Left colon (tissue), 2 donors: ENCODE measurements at regions not wholly inside any gene's neighbourhood (a gene's known extent, or its start where the extent isn't known, plus 50 kb on each side); places are given as distances from the start of the nearest gene placed in this dataset.

Experiments used
- ATAC-seq: fragments of 200-7000 bp; cut with Tn5 transposase; one replicate; pipeline ENCODE4 v1.9.1; 2020; ENCODE audit warnings: mild to moderate bottlenecking, moderate library complexity
- DNase-seq, 2 donors: peaks; one replicate each; pipeline ENCODE4 v3.0.0-alpha.2; 2020
- intact Hi-C, 2 donors: fragments of 100-400 bp; cut with DNase I in 1 of 2; cut with micrococcal nuclease in 1 of 2; formaldehyde crosslinking; loops; one replicate each; pipeline versions ENCODE4 v1.11.2 to v1.14.0; 2022; cut with DNase I, micrococcal nuclease
- donor health status: DM: no; HTN: no; CAD: no.
- donor health status: DM: yes; HTN: yes; CAD: no.

DNA sequence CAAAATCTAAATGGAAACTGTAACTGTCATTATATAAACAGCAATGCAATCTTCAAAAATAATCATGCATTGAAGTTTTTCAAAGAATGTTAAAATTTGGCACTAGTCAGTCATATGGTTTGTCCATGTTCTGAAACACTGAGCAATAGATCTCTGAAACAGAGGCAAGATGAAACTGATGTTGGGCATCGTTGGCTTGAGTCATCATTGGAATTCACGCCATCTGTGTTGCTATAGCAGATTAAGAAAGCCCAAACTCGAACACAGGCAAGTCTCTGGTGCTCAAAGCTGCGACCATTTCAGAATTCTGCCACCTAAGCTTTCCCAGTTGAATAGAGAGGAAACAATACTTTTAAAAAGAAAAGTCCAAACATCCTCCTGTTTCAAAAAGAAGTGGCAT, 114.1 kb upstream of the PPARGC1A start:
- ATAC-seq (no peak), DNase-seq (no peak)
- intact Hi-C loops: no loop called here

DNA sequence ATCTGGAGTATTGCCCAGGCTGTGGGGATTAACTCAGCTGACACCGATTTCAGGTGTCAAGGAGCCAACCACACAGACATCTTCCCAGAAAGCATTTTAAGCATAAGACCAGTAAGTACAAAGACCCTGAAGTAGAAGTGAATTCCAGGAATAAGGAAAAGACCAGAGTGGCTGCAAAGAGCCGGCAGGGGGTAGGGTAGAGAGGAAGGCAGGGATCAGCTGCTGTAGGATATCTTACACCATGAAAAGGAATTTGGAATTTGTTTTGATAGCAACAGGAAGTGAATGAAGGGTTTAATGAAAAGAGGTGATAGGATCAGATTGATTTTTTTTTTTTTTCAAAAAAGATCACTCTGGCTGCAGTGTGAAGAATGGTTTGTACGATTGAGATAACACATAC, 113.6 kb upstream of the PPARGC1A start:
- intact Hi-C loops: no loop called here
- DNase-seq (no peak), ATAC-seq (no peak)

DNA sequence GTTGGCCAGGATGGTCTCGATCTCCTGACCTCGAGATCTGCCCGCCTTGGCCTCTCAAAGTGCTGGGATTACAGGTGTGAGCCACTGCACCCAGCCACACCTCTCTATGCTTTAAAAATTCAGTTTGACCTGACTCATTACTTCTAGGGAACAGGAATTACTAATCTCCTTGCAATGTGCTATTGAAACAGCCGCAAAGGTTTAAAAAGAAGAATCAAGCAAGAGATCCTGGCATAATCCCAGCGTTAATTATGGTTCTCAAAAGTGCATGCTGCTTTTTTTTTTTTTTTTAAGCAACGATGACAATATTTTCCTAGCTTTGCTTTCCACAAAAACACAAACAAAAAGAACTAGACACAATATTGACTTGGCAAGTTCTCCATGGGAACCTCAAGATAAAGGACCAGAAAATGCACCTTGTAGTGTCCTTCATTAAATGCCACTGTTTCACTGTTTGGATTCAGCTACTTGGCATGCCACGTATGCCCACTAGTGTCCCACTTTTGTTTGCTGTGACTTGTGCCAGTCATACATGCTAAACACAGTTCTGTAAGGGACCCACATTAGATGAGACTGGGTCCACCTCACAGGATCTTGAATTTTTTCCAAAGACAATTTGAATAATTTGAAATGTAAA, 112.6 kb upstream of the PPARGC1A start:
- intact Hi-C loops: no loop called here
- ATAC-seq (no peak), DNase-seq (no peak)

DNA sequence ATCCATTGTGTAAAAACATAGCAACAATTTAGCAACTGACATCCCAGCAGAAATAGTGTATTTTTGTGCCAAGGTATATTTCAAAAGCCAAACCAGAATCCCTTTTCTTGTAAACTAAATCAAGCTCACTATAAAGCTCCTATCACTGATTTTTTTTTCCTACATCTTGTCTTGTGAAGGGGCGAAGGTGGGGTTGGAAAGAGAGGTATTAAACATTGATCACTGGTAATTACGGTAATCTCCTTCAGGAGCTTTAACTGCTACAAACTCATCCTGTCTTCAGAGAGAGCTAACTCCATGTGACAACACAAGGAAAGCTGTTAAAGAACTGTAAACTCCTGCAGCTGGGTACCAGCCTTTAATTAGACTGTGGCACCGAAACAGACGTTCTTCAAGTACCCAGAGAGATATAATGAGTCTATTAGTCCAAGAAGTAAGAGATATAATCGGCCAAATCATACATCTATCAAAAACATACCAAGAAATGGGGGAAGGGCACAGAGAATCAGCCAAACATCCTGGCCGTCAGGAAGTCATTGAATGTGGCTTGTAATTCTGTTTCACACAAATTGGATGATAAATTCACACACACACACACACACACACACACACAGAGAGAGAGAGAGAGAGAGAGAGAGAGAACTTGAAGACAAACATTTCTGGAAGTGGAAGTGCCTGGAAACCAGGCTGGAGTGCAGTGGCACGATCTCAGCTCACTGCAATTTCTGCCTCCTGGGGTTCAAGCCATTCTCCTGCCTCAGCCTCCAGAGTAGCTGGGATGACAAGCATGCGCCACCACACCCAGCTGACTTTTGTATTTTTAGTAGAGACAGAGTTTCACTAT, 111.9 kb upstream of the PPARGC1A start:
- ATAC-seq (no peak), DNase-seq (no peak)
- intact Hi-C loops: no loop called here

DNA sequence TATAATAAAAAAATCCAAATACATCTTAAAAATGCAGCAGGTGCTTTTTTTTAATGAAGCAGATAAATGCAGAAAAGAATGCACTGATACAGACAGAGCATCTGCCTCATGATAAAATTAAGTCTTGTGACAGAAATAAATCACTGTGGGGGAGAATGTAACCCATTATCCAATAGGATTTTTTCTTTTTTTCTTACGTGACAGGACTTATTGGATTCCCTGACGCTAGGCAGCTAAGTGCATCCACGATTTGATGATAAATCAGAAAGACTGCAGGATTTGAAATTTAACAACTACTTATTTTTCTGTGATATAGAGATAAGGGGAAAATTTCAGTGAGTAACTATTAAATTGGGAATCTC, 110.6 kb upstream of the PPARGC1A start:
- DNase-seq (no peak), ATAC-seq (no peak)
- intact Hi-C loops: no loop called here

DNA sequence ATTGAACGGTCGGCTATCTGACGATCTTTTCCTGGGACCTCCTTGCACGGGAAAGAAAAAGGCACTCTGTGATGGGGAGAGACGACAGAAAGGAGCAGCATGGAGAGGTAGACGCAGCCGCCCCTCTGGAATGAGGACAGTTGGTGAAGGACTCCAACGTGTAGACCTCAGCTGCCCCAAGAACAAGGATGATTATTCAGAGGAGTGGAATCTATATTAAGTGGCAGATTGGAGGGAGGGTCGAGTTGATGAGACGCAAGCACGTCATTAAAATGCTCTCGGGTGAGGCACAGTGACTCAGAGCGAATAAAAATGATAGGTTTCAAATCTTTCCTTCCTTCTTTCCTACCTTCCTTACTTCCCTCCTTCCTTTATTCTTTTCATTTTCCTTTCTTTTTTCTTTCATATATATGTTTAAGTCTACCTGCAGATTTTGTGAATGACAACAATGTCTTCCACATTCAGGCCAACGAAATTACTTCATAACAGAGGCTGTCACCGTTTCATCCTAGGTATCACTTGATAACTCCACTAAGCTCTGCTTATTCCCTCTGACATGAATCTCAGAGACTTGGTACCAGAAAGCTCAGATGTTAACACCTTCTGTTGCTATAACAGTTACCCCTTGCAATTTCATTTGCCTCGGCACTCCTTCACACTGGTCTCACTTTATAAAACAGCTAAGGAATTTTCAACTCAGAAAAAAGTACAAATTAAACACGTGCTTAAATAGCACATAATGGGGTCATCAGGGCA, 110.0 kb upstream of the PPARGC1A start:
- no peak for ATAC-seq
- intact Hi-C loops: no loop called here
- no peak for DNase-seq

DNA sequence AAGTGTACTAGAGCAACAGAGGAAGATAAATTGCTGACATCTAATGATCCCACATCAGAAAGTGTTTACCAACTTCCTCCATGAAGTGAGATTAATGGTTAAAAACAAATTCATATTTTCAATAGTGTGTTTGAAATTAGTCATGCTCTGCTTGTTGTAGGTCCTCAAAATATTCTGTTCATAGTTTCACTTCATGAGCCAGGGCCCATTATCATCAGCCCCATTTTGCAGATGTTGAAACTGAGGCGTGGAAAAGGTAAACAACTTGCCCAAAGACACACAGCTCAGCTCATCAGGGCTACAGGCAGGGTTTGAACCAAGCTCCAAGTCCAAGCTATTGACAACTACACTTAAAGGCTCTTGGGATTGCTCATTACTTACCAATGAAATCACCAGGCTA, 103.5 kb upstream of the PPARGC1A start:
- ATAC-seq (no peak), DNase-seq (no peak)
- intact Hi-C loops: no loop called here

DNA sequence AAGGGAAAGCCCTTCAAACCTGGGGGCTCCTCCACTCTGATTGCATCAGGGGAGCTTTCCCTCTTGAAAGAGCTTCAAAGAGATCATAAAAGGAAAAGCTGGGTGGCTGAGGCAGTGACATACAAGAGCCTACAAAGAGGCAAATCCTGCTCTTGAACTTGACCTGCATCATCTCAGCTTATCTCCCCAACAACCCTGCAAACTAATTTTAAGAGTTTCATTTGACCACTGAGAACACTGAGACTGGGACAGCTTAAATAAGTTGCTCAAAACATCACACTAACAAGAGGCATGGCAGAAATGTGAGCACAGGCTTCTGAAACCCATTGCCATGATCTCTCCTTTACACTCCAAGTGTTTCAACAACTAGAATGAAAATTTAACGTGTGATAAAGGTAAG, 101.6 kb upstream of the PPARGC1A start:
- ATAC-seq: no peak
- intact Hi-C loops: no loop called here
- no peak for DNase-seq

DNA sequence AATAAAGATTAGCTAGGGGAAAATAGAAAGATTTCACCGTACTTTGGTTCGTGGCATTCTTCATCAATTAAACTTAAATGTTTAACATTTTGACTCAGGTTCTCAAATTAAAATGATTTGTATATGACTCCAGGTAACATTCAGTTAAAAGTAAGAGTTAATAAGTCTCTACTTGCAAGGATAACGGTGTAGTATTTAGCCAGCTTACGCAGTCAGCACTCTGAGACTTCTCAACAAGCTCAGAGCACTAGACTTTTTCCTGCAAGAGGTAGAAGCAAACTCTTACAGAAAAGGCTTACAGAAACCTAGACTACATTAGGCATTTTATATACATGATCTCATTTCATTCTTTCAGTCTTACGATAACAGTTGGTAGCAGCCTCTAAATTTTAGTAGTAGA, 96.4 kb upstream of the PPARGC1A start:
- intact Hi-C loops: no loop called here
- ATAC-seq (no peak), DNase-seq (no peak)

DNA sequence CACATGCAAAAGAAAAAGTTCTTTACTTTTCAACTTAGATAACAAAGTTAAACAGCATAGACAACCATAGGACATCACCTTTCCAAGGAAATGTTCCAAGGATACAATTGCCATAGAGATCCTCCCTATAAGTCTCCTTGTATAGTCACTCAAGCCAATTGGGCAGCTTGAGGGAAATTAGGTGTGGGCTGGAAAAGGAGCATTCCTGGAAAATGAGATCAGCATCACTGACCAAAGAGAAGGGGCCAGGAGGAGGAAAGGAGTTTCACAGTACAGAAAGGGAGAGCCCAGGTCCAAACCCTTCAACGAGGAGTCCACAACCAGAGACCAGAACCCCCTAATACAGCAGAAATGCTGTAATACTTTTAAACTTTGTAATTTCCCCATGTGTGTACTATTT, 91.5 kb upstream of the PPARGC1A start:
- intact Hi-C loops: no loop called here
- ATAC-seq (no peak), DNase-seq (no peak)

DNA sequence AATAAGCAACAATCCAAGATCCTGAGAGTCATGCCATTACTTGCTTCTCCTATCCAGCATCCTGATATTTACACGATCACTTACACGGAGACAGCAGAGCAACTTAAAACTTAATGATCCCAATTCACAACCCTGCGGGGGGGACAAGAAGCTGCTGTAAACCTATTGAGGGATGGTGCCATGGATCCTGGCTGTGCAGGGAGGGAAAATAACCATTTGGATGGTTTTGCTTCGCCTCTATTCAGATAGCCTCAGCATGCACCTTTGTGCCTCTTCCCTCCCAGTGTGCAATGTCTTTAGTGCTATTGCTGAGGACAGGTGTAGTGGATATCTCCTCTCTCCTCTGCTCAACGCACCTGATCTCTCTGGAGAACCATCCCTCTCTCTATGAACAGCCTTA, 89.7 kb upstream of the PPARGC1A start:
- ATAC-seq (no peak), DNase-seq (no peak)
- intact Hi-C loops: no loop called here

DNA sequence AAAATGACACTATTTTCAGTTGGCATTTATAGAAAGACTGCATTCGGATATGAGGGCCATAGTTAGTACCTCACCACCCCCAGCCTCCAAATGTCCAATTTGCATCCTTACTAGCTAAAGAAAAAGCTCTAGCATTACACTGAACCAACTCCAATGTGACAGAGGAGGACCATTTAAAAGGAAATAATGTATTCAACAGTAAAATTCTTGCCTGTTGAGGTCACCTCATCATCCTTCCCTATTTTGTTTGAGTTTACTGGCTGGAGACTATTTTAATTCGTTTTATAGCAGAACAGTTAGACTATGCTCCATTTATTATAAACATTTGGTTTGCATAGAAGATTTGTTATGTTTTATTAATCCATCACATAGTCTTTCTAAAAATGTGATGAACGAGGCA, 88.2 kb upstream of the PPARGC1A start:
- ATAC-seq: no peak
- no peak for DNase-seq
- intact Hi-C loops: no loop called here

DNA sequence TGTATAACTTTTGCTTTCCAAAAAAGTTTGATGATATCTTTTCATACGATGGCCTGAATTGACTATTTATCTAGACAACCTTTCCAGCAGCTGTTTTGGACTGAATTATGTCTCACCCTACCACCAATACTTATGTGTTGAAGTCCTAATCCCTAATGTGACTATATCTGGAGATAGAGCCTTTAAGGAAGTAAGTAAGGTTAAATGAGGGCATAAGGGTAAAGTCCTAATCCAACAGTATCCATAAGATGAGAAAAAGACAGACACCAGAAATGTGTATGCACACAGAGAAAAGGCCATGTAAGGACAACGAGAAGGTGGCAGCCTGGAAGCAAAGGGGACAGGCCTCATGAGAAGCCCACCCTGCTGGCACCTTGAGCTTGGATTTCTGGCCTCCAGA, 86.6 kb upstream of the PPARGC1A start:
- ATAC-seq: peak; percentile 90
- no peak for DNase-seq
- intact Hi-C loops: no loop called here

DNA sequence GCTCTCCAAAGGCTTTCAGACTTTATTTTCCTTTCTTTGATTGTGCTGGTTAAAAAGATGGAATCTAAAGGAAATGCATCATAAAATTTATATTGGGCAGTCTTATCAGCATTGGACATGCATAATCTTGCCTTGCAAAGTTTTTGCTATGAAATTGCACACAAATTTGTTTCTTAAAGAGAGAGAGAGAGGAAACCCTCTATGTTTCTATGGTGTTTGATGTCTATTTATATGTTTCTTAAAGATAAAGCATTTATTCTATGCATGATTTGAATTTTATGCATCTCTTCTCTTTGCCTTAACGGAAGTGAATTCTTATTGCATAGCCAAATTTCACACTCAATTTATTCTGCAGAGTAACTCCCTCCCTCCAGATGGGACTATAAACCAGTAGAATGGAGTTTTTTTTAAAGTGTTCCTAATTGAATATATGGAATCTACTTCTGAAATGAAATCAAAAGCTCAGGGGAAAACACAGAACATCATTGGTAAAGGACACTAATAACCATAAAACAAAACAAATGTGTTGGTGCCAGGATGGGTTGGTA, 83.5 kb upstream of the PPARGC1A start:
- DNase-seq (no peak), ATAC-seq (no peak)
- intact Hi-C loops: no loop called here

DNA sequence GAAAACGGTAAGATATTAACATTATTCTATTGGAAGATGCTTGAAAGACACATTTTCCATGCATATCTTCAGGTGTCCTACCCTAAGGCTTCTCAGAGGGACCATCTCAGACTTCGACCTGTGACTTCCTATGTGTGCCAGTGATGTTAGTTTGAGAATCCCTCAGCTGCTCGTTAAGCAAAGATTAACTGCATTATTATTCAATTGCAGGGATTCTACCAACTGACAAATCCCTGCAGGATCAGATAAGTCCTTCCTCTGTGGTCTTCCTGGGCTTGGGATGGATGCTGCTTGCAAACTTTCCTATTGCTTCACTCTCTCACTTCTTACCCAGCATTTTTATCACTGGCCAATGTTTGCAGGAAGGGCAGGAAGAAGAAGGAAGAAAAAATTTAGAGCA, 83.0 kb upstream of the PPARGC1A start:
- DNase-seq (no peak), ATAC-seq (no peak)
- intact Hi-C loops: no loop called here

DNA sequence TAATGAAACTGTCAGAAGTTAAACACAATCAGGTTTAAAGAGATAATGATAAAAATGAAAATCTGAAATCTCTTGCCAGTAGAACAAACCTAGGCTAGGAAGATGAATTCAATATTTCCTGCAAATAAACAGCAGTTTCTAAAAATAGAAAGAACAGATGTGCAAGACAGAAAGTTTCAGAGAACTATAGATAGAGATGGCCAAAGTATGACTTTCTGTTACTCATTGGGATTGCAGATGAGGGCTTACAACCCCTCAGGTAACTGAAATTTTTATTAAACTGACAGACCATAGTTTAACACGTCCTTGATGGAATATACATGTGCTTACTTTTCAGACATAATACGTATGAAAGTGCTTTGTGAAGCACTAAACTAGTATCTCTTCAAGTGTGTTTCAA, 82.3 kb upstream of the PPARGC1A start:
- no peak for ATAC-seq
- intact Hi-C loops: no loop called here
- DNase-seq: no peak

DNA sequence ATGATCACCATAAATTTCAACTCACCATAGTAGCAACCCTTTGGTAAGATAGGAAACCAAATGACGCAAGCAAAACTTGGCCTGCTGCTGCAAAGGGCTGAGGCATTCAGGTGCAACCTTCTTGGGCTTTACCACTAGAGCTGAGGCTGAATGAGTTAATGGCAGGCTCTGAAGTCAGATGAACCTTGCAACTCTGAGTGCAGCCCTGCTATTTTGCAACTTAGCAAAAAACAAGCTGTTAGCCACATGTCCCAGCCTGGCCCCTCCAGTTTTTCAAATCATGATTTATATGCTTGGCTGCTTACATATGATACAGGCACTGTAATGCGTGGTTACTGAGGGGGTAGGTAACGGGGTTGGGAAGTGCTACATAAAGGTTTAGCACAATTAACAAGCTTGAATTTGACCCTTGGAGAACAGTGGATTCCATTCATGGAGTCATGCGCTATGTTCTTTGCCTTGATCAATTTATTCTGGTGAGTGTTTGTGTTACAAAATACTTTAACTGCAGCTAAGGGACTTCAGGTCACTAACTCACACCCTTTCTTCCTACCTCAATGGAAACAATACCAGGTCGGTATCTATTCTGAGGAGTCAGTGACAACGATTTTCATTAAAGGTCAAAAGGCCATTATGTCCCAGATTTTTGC, 80.5 kb upstream of the PPARGC1A start:
- intact Hi-C loops: no loop called here
- DNase-seq (no peak), ATAC-seq (no peak)

DNA sequence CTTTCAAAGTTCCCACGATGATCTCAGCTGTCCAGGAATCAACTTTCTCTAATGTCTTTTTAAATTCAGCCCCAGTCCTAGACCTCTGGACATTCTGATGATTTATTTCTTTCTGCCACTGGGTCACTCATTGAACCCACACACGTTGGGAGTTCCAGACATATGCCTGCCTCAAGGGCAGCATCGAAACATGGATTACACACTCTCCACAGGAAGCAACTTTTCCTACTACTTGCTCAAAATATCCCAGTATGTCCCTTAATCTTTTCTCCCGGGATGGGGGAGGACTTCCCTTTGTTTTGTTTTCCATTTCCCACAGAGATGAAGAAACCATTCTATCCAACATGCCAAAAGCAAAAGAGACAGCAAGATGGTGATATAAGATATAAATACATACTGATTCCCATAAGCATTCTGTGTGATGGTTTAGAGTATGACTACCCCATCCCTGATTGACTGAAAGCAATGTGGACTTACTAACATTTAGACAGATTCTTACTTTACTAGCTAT, 79.8 kb upstream of the PPARGC1A start:
- DNase-seq (no peak), ATAC-seq (no peak)
- intact Hi-C loops: no loop called here

DNA sequence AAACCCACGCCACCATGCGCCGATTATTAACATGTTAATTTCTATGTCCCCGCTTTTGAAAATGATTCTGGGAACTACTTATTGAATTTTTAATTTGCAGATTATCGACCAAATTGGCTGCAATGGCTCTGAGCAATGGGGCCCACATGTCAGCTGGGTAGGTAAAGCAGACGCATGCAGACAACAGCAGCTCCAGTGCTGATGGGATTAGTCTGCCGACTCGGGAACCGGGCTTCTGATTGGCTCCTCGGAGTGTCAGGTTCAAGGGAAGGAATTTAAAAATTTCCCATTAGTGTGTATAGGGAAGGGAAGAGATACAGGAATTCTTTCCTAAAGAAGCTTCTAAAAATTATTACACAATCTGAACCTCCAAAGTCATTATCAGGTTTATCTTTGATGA, 77.4 kb upstream of the PPARGC1A start:
- intact Hi-C loops: no loop called here
- ATAC-seq: no peak

More for the DNA sequence above, 77.4 kb upstream of the PPARGC1A start:
- DNase-seq: no peak
